Endothelial cell of umbilical vein (primary cell): ENCODE measurements at regions not wholly inside any gene's neighbourhood (a gene's known extent, or its start where the extent isn't known, plus 50 kb on each side); places are given as distances from the start of the nearest gene placed in this dataset.

Source experiments
- EZH2 ChIP-seq: IDR thresholded peaks from 2 replicates; pipeline ENCODE4 v1.6.1; 2012; ENCODE audit warnings: borderline replicate concordance, low read depth, mild to moderate bottlenecking, moderate library complexity, low read length, inconsistent platforms; ENCODE audit not compliant: severe bottlenecking
- POLR2A ChIP-seq: IDR thresholded peaks from 2 replicates; pipeline ENCODE4 v1.6.1; 2012; ENCODE audit warnings: low read depth, mild to moderate bottlenecking, control low read depth, low read length
- POLR2AphosphoS5 ChIP-seq: IDR thresholded peaks from 2 replicates; pipeline ENCODE4 v1.6.1; 2012; ENCODE audit warnings: low read depth, mild to moderate bottlenecking, control low read depth, low read length, moderate library complexity; ENCODE audit not compliant: insufficient read depth

DNA sequence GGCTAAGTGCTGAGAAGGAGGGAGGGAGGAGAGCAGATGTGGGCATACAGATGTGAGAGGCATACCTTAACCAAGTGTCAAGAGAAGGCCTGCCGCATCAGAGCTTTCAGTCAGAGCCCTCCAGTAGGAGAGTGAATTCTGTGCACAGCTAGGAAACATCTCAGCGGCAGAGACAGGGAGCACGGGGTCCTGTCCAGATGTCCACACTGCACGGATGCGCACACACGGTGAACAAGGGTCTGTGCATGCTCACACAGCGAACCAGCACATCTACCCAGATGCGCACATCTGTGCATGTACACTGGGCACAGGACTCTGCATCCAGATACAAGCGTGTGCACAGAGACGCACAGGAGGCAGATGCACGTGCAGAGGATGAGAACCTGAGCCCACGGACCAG is 778.0 kb downstream of the BRD1 start:
- no peak for TF ChIP-seq EZH2
- no peak for TF ChIP-seq POLR2AphosphoS5
- no peak for TF ChIP-seq POLR2A
